HG02798 (cell line): ENCODE measurements at regions not wholly inside any gene's neighbourhood (a gene's known extent, or its start where the extent isn't known, plus 50 kb on each side); places are given as distances from the start of the nearest gene placed in this dataset.

Experiments
- ATAC-seq: cut with Tn5 transposase; IDR thresholded peaks from one replicate; pipeline ENCODE4 v1.9.1; 2021; ENCODE audit warnings: mild to moderate bottlenecking; ENCODE audit not compliant: unreplicated experiment, poor library complexity

DNA sequence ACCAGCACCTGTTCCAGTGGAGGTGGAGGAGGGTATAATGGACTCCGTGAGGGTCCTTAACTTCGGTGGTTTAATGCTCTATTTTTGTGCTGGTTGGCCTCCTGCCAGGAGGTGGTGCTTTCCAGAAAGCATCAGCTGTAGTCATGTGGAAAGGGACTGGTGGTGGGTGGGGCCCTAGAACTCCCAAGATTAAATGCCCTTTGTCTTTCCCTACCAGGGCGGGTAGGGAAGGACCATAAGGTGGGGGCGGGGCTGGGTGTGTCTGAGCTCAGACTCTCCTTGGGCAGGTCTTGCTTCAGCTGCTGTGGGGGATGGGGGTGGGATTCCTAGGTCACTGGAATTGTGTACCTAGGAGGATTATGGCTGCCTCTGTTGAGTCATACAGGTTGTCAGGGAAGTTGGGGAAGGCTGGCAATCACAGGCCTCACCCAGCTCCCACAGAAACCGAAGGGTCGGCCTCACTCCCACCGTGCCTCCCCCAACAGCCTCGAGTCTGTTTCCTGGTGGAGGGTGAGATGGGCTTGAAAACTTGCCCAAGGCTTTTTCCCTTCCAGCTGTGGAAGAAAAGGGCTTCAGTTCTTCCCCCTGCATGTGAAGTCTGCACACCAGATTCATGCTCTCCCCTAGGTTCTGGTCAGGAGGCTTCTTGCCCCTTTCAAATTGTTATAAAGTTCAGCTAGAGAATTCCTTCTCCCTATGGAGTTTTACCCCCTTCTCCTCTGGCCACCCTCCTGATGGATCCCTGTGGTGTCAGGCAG, 60.3 kb upstream of the CLDN10 start:
- ATAC-seq = no peak

- ATAC-seq = peak; percentile 62
These were observed 58.3 kb upstream of the CLDN10 start for GRCh38 chr13:95494082-95494681.

DNA sequence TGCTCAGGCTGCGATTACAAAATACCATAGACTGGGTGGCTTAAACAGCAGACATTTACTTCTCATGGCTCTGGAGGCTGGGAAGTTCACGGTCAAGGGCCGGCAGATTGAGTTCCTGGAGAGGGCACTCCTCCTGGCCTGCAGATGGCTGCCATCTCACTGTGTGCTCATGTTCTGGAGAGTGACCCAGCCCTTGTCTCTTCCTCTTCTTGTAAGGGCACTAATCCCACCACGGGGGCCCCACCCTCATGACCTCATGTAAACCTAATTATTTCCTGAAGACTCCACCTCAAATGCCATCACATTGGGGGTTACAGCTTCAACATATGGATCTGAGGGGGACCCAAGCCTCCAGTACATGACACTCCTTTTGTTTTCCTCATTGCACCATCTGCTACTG, 56.0 kb upstream of the CLDN10 start:
- no peak for ATAC-seq

DNA sequence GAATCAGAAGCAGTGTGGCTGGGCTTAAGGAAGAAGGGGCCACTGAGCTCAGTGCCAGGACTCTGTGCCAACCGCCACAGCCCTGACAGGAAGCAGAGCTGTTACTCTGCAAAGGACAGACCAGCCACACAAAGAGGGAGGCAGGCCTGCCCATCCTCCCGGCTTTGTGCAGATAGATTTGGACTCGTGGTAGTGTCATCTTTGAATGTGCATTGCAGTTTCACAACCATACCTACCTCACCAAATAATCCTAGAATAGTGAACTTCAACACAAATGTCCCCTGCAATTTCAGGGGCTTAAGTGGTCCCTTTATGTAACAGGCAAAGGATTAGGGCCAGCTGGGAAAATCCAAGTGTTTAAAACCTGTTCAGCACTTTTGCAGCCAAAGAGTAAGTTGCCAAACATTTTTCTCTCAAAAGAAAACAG, 55.1 kb upstream of the CLDN10 start:
- ATAC-seq = no peak

GRCh38 chr13:95498886-95499285, 53.6 kb upstream of the CLDN10 start:
- no peak for ATAC-seq

GRCh38 chr13:95499811-95500712, 52.5 kb upstream of the CLDN10 start:
- no peak for ATAC-seq

- ATAC-seq = no peak
These were observed 50.3 kb upstream of the CLDN10 start for GRCh38 chr13:95502216-95502615.
